ENCODE measurements at regions not wholly inside any gene's neighbourhood (a gene's known extent, or its start where the extent isn't known, plus 50 kb on each side); places are given as distances from the start of the nearest gene placed in this dataset.

GRCh38 chr5:57776035-57776434, 293.4 kb upstream of the ACTBL2 start:
- Histone ChIP-seq H3K9me3 (replicated peaks; ENCODE audit: insufficient read depth, low read length) (no peaks in the 10 kb centered on the region), H3K9me2 (replicated peaks; ENCODE audit: insufficient read depth, low read length) (no peaks in the 10 kb centered on the region), H3K36me3 (replicated peaks; ENCODE audit: insufficient read depth, low read length) (no peaks in the 10 kb centered on the region), H2AFZ (ENCODE audit: low read length) (no peak overlapping the region), H3F3A (ENCODE audit: insufficient read depth, low read length) (no peaks in the 10 kb centered on the region), H3K27me3 (replicated peaks; ENCODE audit: insufficient read depth, low read length) (no peaks in the 10 kb centered on the region), H3K27ac (ENCODE audit: low read length) (no peak overlapping the region), H3K9ac (ENCODE audit: low read length) (no peak overlapping the region), H3K4me2 (ENCODE audit: low read depth, low read length) (no peak overlapping the region), H4K20me1 (ENCODE audit: insufficient read depth, low read length) (no peaks in the 10 kb centered on the region), H3K4me1 (ENCODE audit: low read length) (no peaks in the 10 kb centered on the region), H3K4me3 (ENCODE audit: low read length) (no peak overlapping the region), H3K79me2 (ENCODE audit: low read length) (no peaks in the 10 kb centered on the region)
- no peak for TF ChIP-seq EZH2phosphoT487 (IDR thresholded peaks at IDR 0.05; ENCODE audit: low read length)
- no peak for TF ChIP-seq EZH2 (optimal IDR thresholded peaks at IDR 0.05; ENCODE audit: low read depth, low read length)
- TF ChIP-seq, protein P1, sequence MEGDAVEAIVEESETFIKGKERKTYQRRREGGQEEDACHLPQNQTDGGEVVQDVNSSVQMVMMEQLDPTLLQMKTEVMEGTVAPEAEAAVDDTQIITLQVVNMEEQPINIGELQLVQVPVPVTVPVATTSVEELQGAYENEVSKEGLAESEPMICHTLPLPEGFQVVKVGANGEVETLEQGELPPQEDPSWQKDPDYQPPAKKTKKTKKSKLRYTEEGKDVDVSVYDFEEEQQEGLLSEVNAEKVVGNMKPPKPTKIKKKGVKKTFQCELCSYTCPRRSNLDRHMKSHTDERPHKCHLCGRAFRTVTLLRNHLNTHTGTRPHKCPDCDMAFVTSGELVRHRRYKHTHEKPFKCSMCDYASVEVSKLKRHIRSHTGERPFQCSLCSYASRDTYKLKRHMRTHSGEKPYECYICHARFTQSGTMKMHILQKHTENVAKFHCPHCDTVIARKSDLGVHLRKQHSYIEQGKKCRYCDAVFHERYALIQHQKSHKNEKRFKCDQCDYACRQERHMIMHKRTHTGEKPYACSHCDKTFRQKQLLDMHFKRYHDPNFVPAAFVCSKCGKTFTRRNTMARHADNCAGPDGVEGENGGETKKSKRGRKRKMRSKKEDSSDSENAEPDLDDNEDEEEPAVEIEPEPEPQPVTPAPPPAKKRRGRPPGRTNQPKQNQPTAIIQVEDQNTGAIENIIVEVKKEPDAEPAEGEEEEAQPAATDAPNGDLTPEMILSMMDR (IDR thresholded peaks at IDR 0.05; ENCODE audit: low read length): no peak
- no peak for DNase-seq

- Histone ChIP-seq H3K4me1 (ENCODE audit: low read length) (no peaks in the 10 kb centered on the region), H3K27me3 (replicated peaks; ENCODE audit: insufficient read depth, low read length) (no peaks in the 10 kb centered on the region), H3F3A (ENCODE audit: insufficient read depth, low read length) (no peaks in the 10 kb centered on the region), H3K27ac (ENCODE audit: low read length) (no peak overlapping the region), H4K20me1 (ENCODE audit: insufficient read depth, low read length) (no peaks in the 10 kb centered on the region), H3K4me2 (ENCODE audit: low read depth, low read length) (no peak overlapping the region), H3K4me3 (ENCODE audit: low read length) (no peak overlapping the region), H3K9ac (ENCODE audit: low read length) (no peak overlapping the region), H3K36me3 (replicated peaks; ENCODE audit: insufficient read depth, low read length) (no peaks in the 10 kb centered on the region), H3K79me2 (ENCODE audit: low read length) (no peaks in the 10 kb centered on the region), H3K9me3 (replicated peaks; ENCODE audit: insufficient read depth, low read length) (no peaks in the 10 kb centered on the region), H2AFZ (ENCODE audit: low read length) (no peak overlapping the region), H3K9me2 (replicated peaks; ENCODE audit: insufficient read depth, low read length) (no peaks in the 10 kb centered on the region)
- no peak for DNase-seq
- TF ChIP-seq EZH2phosphoT487 (IDR thresholded peaks at IDR 0.05; ENCODE audit: low read length): no peak
- TF ChIP-seq, protein P1 (IDR thresholded peaks at IDR 0.05; ENCODE audit: low read length): no peak
- TF ChIP-seq EZH2 (optimal IDR thresholded peaks at IDR 0.05; ENCODE audit: low read depth, low read length): no peak
Measured at GRCh38 chr5:57774439-57774838, 291.8 kb upstream of the ACTBL2 start.

- H3K4me1 ChIP-seq (ENCODE audit: low read length): no peaks in the 10 kb centered on the region
- DNase-seq: no peak
- no peak overlapping the region for H2AFZ ChIP-seq (ENCODE audit: low read length)
- no peak overlapping the region for H3K27ac ChIP-seq (ENCODE audit: low read length)
- TF ChIP-seq EZH2 (optimal IDR thresholded peaks at IDR 0.05; ENCODE audit: low read depth, low read length) (no peak), EZH2phosphoT487 (IDR thresholded peaks at IDR 0.05; ENCODE audit: low read length) (no peak)
- TF ChIP-seq, protein P1 (IDR thresholded peaks at IDR 0.05; ENCODE audit: low read length): no peak
- no peaks in the 10 kb centered on the region for H3K27me3 ChIP-seq (replicated peaks; ENCODE audit: insufficient read depth, low read length)
- H3F3A ChIP-seq (ENCODE audit: insufficient read depth, low read length): no peaks in the 10 kb centered on the region
- H3K4me2 ChIP-seq (ENCODE audit: low read depth, low read length): no peak overlapping the region
- no peaks in the 10 kb centered on the region for H3K9me3 ChIP-seq (replicated peaks; ENCODE audit: insufficient read depth, low read length)
- H3K9me2 ChIP-seq (replicated peaks; ENCODE audit: insufficient read depth, low read length): no peaks in the 10 kb centered on the region
- no peak overlapping the region for H3K4me3 ChIP-seq (ENCODE audit: low read length)
- no peaks in the 10 kb centered on the region for H3K79me2 ChIP-seq (ENCODE audit: low read length)
- no peaks in the 10 kb centered on the region for H3K36me3 ChIP-seq (replicated peaks; ENCODE audit: insufficient read depth, low read length)
- H4K20me1 ChIP-seq (ENCODE audit: insufficient read depth, low read length): no peaks in the 10 kb centered on the region
- H3K9ac ChIP-seq (ENCODE audit: low read length): no peak overlapping the region
Measured at GRCh38 chr5:57772512-57772911, 289.9 kb upstream of the ACTBL2 start.

Data from MM.1S (cell line).